SU-DHL-6 (cell line): ENCODE measurements at regions not wholly inside any gene's neighbourhood (a gene's known extent, or its start where the extent isn't known, plus 50 kb on each side); places are given as distances from the start of the nearest gene placed in this dataset.
"Not testable (repeated sequence)": the region's sequence is repeated elsewhere in the genome, so short reads cannot be mapped to it uniquely, and the experiment has no call there.

Experiments
- CTCF ChIP-seq: fragments of 200-600 bp; sonication (generic); IDR thresholded peaks from one replicate; pipeline ENCODE4 v1.5.1; 2017; ENCODE audit warnings: antibody characterized with exemption, mild to moderate bottlenecking, low read length, moderate library complexity; ENCODE audit not compliant: insufficient read depth, poor library complexity, severe bottlenecking
- EZH2phosphoT487 ChIP-seq: fragments of 200-600 bp; sonication (generic), shearing (Covaris generic); conservative IDR thresholded peaks from 2 replicates; pipeline ENCODE4 v1.6.1; 2018; ENCODE audit warnings: mild to moderate bottlenecking, antibody characterized with exemption, low read length, moderate library complexity, mixed read lengths

- TF ChIP-seq CTCF, EZH2phosphoT487: not testable (repeated sequence)
Measured at GRCh38 chr12:131284954-131285904, 331.5 kb downstream of the ADGRD1 start.
